ENCODE measurements at regions not wholly inside any gene's neighbourhood (a gene's known extent, or its start where the extent isn't known, plus 50 kb on each side); places are given as distances from the start of the nearest gene placed in this dataset.

- no peak for TF ChIP-seq POLR2A (IDR thresholded peaks at IDR 0.05; ENCODE audit: low read length)
- TF ChIP-seq GATA1 (IDR thresholded peaks at IDR 0.05; ENCODE audit: low read depth, low read length): no peak
Measured at GRCh38 chr14:81638656-81639280, 105.1 kb upstream of the SEL1L start.

Measured in erythroblast (primary cell).